HG03342 (cell line): ENCODE measurements at regions not wholly inside any gene's neighbourhood (a gene's known extent, or its start where the extent isn't known, plus 50 kb on each side); places are given as distances from the start of the nearest gene placed in this dataset.

Experiments
- ATAC-seq: cut with Tn5 transposase; IDR thresholded peaks from one replicate; pipeline ENCODE4 v1.9.1; 2021; ENCODE audit warnings: mild to moderate bottlenecking, moderate library complexity; ENCODE audit not compliant: unreplicated experiment

- ATAC-seq, result no peak
Observed at GRCh38 chr12:91868054-91868453, 277.6 kb downstream of the BTG1 start.

- no peak for ATAC-seq
Observed at GRCh38 chr12:91866566-91866965, 279.1 kb downstream of the BTG1 start.

- no peak for ATAC-seq
Observed at GRCh38 chr12:91863702-91864101, 281.9 kb downstream of the BTG1 start.

- ATAC-seq, result no peak
Observed at GRCh38 chr12:91861554-91861953, 284.1 kb downstream of the BTG1 start.

- ATAC-seq, result no peak
Observed at GRCh38 chr12:91859347-91859746, 286.3 kb downstream of the BTG1 start.

GRCh38 chr12:91857813-91858542, 287.7 kb downstream of the BTG1 start:
- ATAC-seq, result no peak

- ATAC-seq, result no peak
Observed at GRCh38 chr12:91854725-91855124, 290.9 kb downstream of the BTG1 start.

- ATAC-seq, result no peak
Observed at GRCh38 chr12:91853350-91854127, 292.1 kb downstream of the BTG1 start.

- ATAC-seq, result no peak
Observed at GRCh38 chr12:91852634-91853033, 293.0 kb downstream of the BTG1 start.

GRCh38 chr12:91851741-91852477, 293.7 kb downstream of the BTG1 start:
- no peak for ATAC-seq

- no peak for ATAC-seq
Observed at GRCh38 chr12:91846466-91847055, 299.1 kb downstream of the BTG1 start.

GRCh38 chr12:91845365-91845764, 300.3 kb downstream of the BTG1 start:
- ATAC-seq, result no peak

GRCh38 chr12:91841822-91842221, 303.8 kb downstream of the BTG1 start:
- no peak for ATAC-seq

GRCh38 chr12:91836696-91837095, 308.9 kb downstream of the BTG1 start:
- ATAC-seq, result no peak

GRCh38 chr12:91836264-91836663, 309.4 kb downstream of the BTG1 start:
- ATAC-seq, result no peak

GRCh38 chr12:91835693-91836092, 310.0 kb downstream of the BTG1 start:
- ATAC-seq, result no peak

- ATAC-seq, result peak; percentile 49
Observed at GRCh38 chr12:91833780-91834359, 311.8 kb downstream of the BTG1 start.

GRCh38 chr12:91825999-91826398, 319.6 kb downstream of the BTG1 start:
- ATAC-seq, result no peak

- no peak for ATAC-seq
Observed at GRCh38 chr12:91824991-91825390, 320.7 kb downstream of the BTG1 start.

GRCh38 chr12:91819132-91819447, 326.6 kb downstream of the BTG1 start:
- ATAC-seq, result no peak
